H1 (cell line): ENCODE measurements at regions not wholly inside any gene's neighbourhood (a gene's known extent, or its start where the extent isn't known, plus 50 kb on each side); places are given as distances from the start of the nearest gene placed in this dataset.

Experiments used
- CTCF ChIA-PET: fragments of 300-600 bp; sonication (Branson Sonifier 250); formaldehyde crosslinking; loops from one replicate; lab custom pipeline; 2021; ENCODE audit not compliant: partially characterized antibody; lab: Charles Lee
- POLR2A ChIA-PET: fragments of 300-600 bp; sonication (Branson Sonifier 250); formaldehyde crosslinking; loops from one replicate; lab custom pipeline; 2021; ENCODE audit warnings: inconsistent platforms; ENCODE audit not compliant: partially characterized antibody; lab: Charles Lee
- DNase-seq, 2 experiments: peaks; one replicate each; pipeline versions ENCODE4 v3.0.0 to v3.0.0-alpha.2; 2010 to 2022; ENCODE audit warnings: low spot score in 2 of 2, low read depth in 1 of 2, mixed read lengths in 1 of 2
- FAIRE-seq: peaks from 2 replicates; lab custom pipeline; 2011; peaks lifted over from hg19 to GRCh38; lab: Jason Lieb, UNC
- H2AFZ ChIP-seq: 2 replicates; pipeline ENCODE4 v1.8.1; 2012; ENCODE audit warnings: low read length, inconsistent platforms
- H2AK5ac ChIP-seq: 2 replicates; pipeline ENCODE4 v1.6.1; 2013; ENCODE audit warnings: low read depth, low read length
- H2BK120ac ChIP-seq: replicated peaks from 2 replicates; pipeline ENCODE3; 2013; ENCODE audit warnings: low read depth, low read length, inconsistent platforms
- H2BK12ac ChIP-seq: 2 replicates; pipeline ENCODE4 v1.6.1; 2013; ENCODE audit warnings: low read depth, low read length
- H2BK15ac ChIP-seq: 2 replicates; pipeline ENCODE4 v1.6.1; 2013; ENCODE audit warnings: low read length
- H2BK20ac ChIP-seq: 2 replicates; pipeline ENCODE4 v1.6.1; 2013; ENCODE audit warnings: low read length
- H2BK5ac ChIP-seq: 2 replicates; pipeline ENCODE4 v1.6.1; 2013; ENCODE audit warnings: low read depth, low read length
- H3K14ac ChIP-seq: 2 replicates; pipeline ENCODE4 v1.6.1; 2013; ENCODE audit warnings: inconsistent platforms; ENCODE audit not compliant: insufficient read length
- H3K18ac ChIP-seq: 2 replicates; pipeline ENCODE4 v1.6.1; 2013; ENCODE audit warnings: low read length; ENCODE audit errors: extremely low read depth
- H3K23ac ChIP-seq: 2 replicates; pipeline ENCODE4 v1.6.1; 2013; ENCODE audit warnings: inconsistent platforms; ENCODE audit not compliant: insufficient read length
- H3K23me2 ChIP-seq: 2 replicates; pipeline ENCODE4 v1.6.1; 2013; ENCODE audit warnings: low read depth, low read length
- H3K27ac ChIP-seq: 2 replicates; pipeline ENCODE4 v1.6.1; 2011; ENCODE audit warnings: low read depth, low read length, inconsistent platforms
- H3K27me3 ChIP-seq, 4 experiments: replicated peaks in 1 of 4; 1 replicate in 1 of 4; 2 replicates in 3 of 4; pipeline versions ENCODE4 v1.6.1 to v1.8.1; 2011 to 2013; ENCODE audit warnings: low read length in 3 of 4, mild to moderate bottlenecking in 3 of 4, inconsistent platforms in 2 of 4, mixed read lengths in 2 of 4, moderate library complexity in 1 of 4; ENCODE audit not compliant: control insufficient read depth in 3 of 4, insufficient read depth in 3 of 4; ENCODE audit errors: extremely low read depth in 1 of 4
- H3K36me3 ChIP-seq, 4 experiments: 2 replicates each; pipeline versions ENCODE4 v1.6.1 to v1.8.1; 2011 to 2013; ENCODE audit warnings: mild to moderate bottlenecking in 4 of 4, low read length in 3 of 4, moderate library complexity in 2 of 4, control low read depth in 1 of 4, inconsistent platforms in 1 of 4; ENCODE audit not compliant: insufficient read depth in 4 of 4, control insufficient read depth in 2 of 4
- H3K4ac ChIP-seq: replicated peaks from 2 replicates; pipeline ENCODE3; 2013; ENCODE audit warnings: low read length, low read depth, mixed read lengths, inconsistent platforms; ENCODE audit not compliant: insufficient read length
- H3K4me1 ChIP-seq, 4 experiments: replicated peaks in 1 of 4; 1 replicate in 1 of 4; 2 replicates in 3 of 4; pipeline versions ENCODE4 v1.6.1 to v1.8.1; 2011 to 2013; ENCODE audit warnings: low read length in 3 of 4, inconsistent platforms in 2 of 4, mixed read lengths in 1 of 4; ENCODE audit not compliant: insufficient read depth in 4 of 4, control insufficient read depth in 3 of 4
- H3K4me2 ChIP-seq, 2 experiments: 2 replicates each; pipeline versions ENCODE4 v1.6.1 to v1.8.1; 2011 to 2013; ENCODE audit warnings: low read depth in 2 of 2, low read length in 2 of 2, control low read depth in 1 of 2, inconsistent platforms in 1 of 2, mild to moderate bottlenecking in 1 of 2; ENCODE audit not compliant: insufficient read depth in 1 of 2
- H3K4me3 ChIP-seq, 4 experiments: fragments of 200-600, 300-600 bp in 1 of 4; sonication (generic), shearing (Covaris generic), sonication (Bioruptor Twin) in 1 of 4; 2 replicates each; pipeline versions ENCODE4 v1.5.1 to v1.8.1; 2011 to 2016; ENCODE audit warnings: low read length in 4 of 4, low read depth in 3 of 4, control low read depth in 2 of 4, inconsistent platforms in 2 of 4, mild to moderate bottlenecking in 2 of 4, mixed read lengths in 1 of 4, moderate library complexity in 1 of 4; ENCODE audit not compliant: insufficient read depth in 2 of 4; ENCODE audit errors: extremely low read depth in 1 of 4
- H3K56ac ChIP-seq: replicated peaks from 2 replicates; pipeline ENCODE3; 2013; ENCODE audit warnings: low read depth, mild to moderate bottlenecking, mixed read lengths, low read length, inconsistent platforms; ENCODE audit not compliant: insufficient read length
- H3K79me1 ChIP-seq: 2 replicates; pipeline ENCODE4 v1.6.1; 2013; ENCODE audit warnings: low read depth, low read length, control low read depth
- H3K79me2 ChIP-seq, 2 experiments: 2 replicates each; pipeline versions ENCODE4 v1.6.1 to v1.8.1; 2012 to 2013; ENCODE audit warnings: low read length in 2 of 2, mild to moderate bottlenecking in 2 of 2, inconsistent platforms in 1 of 2; ENCODE audit not compliant: insufficient read depth in 2 of 2, control insufficient read depth in 1 of 2
- H3K9ac ChIP-seq, 4 experiments: replicated peaks in 1 of 4; 1 replicate in 1 of 4; 2 replicates in 3 of 4; pipeline versions ENCODE4 v1.6.1 to v1.8.1; 2011 to 2013; ENCODE audit warnings: low read depth in 3 of 4, low read length in 3 of 4, control low read depth in 2 of 4, mild to moderate bottlenecking in 2 of 4, moderate library complexity in 2 of 4, inconsistent platforms in 1 of 4; ENCODE audit errors: extremely low read depth in 1 of 4
- H3K9me3 ChIP-seq, 2 experiments: 2 replicates each; pipeline versions ENCODE4 v1.6.1 to v1.8.1; 2012 to 2013; ENCODE audit warnings: mild to moderate bottlenecking in 2 of 2, moderate library complexity in 2 of 2, control low read depth in 1 of 2, inconsistent platforms in 1 of 2, low read depth in 1 of 2, low read length in 1 of 2, mixed read lengths in 1 of 2; ENCODE audit not compliant: insufficient read depth in 2 of 2
- H4K20me1 ChIP-seq, 2 experiments: replicated peaks in 1 of 2; 2 replicates each; pipeline versions ENCODE3 to v1.8.1; 2011 to 2013; ENCODE audit warnings: inconsistent platforms in 2 of 2, low read length in 2 of 2, mild to moderate bottlenecking in 1 of 2; ENCODE audit not compliant: insufficient read depth in 2 of 2, control insufficient read depth in 1 of 2
- H4K5ac ChIP-seq: 2 replicates; pipeline ENCODE4 v1.6.1; 2013; ENCODE audit warnings: low read length, low read depth, mixed read lengths, inconsistent platforms; ENCODE audit not compliant: insufficient read length
- H4K8ac ChIP-seq: 2 replicates; pipeline ENCODE4 v1.8.0; 2013; ENCODE audit warnings: mild to moderate bottlenecking, moderate library complexity, low read length, inconsistent platforms; ENCODE audit not compliant: insufficient read depth; ENCODE audit errors: extremely low read depth
- H4K91ac ChIP-seq: replicated peaks from 2 replicates; pipeline ENCODE3; 2013; ENCODE audit warnings: low read length, mixed read lengths, inconsistent platforms; ENCODE audit not compliant: insufficient read length
- CBX5 ChIP-seq: fragments of 300-800, 300-1000 bp; sonication (generic); IDR thresholded peaks from 2 replicates; pipeline ENCODE4 v1.7.1; 2016; ENCODE audit warnings: antibody characterized with exemption, low read length, low read depth
- CTBP2 ChIP-seq: IDR thresholded peaks from 2 replicates; pipeline ENCODE4 v1.7.0; 2011; ENCODE audit warnings: borderline replicate concordance, mild to moderate bottlenecking, moderate library complexity, mixed read lengths, low read length; ENCODE audit not compliant: insufficient read depth, insufficient read length
- EP300 ChIP-seq, 2 experiments: IDR thresholded peaks; 1 replicate in 1 of 2; 2 replicates in 1 of 2; pipeline ENCODE4 v1.6.1; 2011 to 2012; ENCODE audit warnings: low read depth in 2 of 2, low read length in 2 of 2, mild to moderate bottlenecking in 2 of 2, borderline replicate concordance in 1 of 2, inconsistent platforms in 1 of 2, moderate library complexity in 1 of 2
- HDAC6 ChIP-seq: IDR thresholded peaks from one replicate; pipeline ENCODE4 v1.7.1; 2012; ENCODE audit warnings: low read depth, mild to moderate bottlenecking, inconsistent platforms, low read length, moderate library complexity
- JUND ChIP-seq: IDR thresholded peaks from 2 replicates; pipeline ENCODE4 v1.6.1; 2011; ENCODE audit warnings: mild to moderate bottlenecking, improper control_type of control experiment, low read length
- KDM4A ChIP-seq: IDR thresholded peaks from one replicate; pipeline ENCODE4 v1.7.1; 2012; ENCODE audit warnings: low read depth, mild to moderate bottlenecking, moderate library complexity, low read length, inconsistent platforms; ENCODE audit not compliant: severe bottlenecking
- MAFK ChIP-seq: IDR thresholded peaks from 2 replicates; pipeline ENCODE4 v1.6.1; 2012; ENCODE audit warnings: low read depth, mild to moderate bottlenecking, improper control_type of control experiment, low read length
- NRF1 ChIP-seq: IDR thresholded peaks from 2 replicates; pipeline ENCODE4 v1.6.1; 2011; ENCODE audit warnings: mild to moderate bottlenecking, low read depth, low read length, improper control_type of control experiment
- POLR2A ChIP-seq, 2 experiments: IDR thresholded peaks; 1 replicate in 1 of 2; 2 replicates in 1 of 2; pipeline ENCODE4 v1.6.1; 2011; ENCODE audit warnings: low read depth in 2 of 2, low read length in 2 of 2, mild to moderate bottlenecking in 2 of 2; ENCODE audit errors: control extremely low read depth in 1 of 2
- RAD21 ChIP-seq, 2 experiments: IDR thresholded peaks in 1 of 2; conservative IDR thresholded peaks in 1 of 2; 2 replicates each; pipeline ENCODE4 v1.6.1; 2011; ENCODE audit warnings: low read depth in 2 of 2, low read length in 2 of 2, improper control_type of control experiment in 1 of 2, inconsistent platforms in 1 of 2, mild to moderate bottlenecking in 1 of 2, moderate library complexity in 1 of 2
- RBBP5 ChIP-seq: IDR thresholded peaks from 2 replicates; pipeline ENCODE4 v1.7.1; 2012; ENCODE audit warnings: low read depth, mild to moderate bottlenecking, inconsistent platforms, low read length, moderate library complexity, borderline replicate concordance
- RNF2 ChIP-seq: fragments of 200-900, 300-1000 bp; sonication (generic); IDR thresholded peaks from 2 replicates; pipeline ENCODE4 v1.7.1; 2016; ENCODE audit warnings: borderline replicate concordance, low read depth, mild to moderate bottlenecking, antibody characterized with exemption, low read length; ENCODE audit not compliant: poor library complexity, severe bottlenecking; ENCODE audit errors: missing control alignments
- SP1 ChIP-seq: IDR thresholded peaks from 2 replicates; pipeline ENCODE4 v1.6.1; 2011; ENCODE audit warnings: low read depth, low read length
- SP2 ChIP-seq: IDR thresholded peaks from 2 replicates; pipeline ENCODE4 v1.6.1; 2012; ENCODE audit warnings: mild to moderate bottlenecking, low read length, inconsistent platforms
- ZNF274 ChIP-seq: IDR thresholded peaks from 2 replicates; pipeline ENCODE4 v1.7.0; 2012; ENCODE audit warnings: low read length, borderline replicate concordance; ENCODE audit errors: extremely low read depth
- WGBS, 2 experiments: shearing (Covaris generic) in 1 of 2; methylation state at CpG; one replicate each; pipeline versions ENCODE4 v1.1.6 to v1.1.7; 2013 to 2015; ENCODE audit warnings: low lambda C conversion rate in 2 of 2, mixed read lengths in 2 of 2, inconsistent platforms in 1 of 2, low coverage in 1 of 2, missing lambda C conversion rate in 1 of 2; ENCODE audit not compliant: insufficient replicate concordance in 2 of 2, insufficient coverage in 1 of 2, insufficient read length in 1 of 2; ENCODE audit errors: extremely low coverage in 1 of 2, missing lambda C conversion rate in 1 of 2; 5-methylcytosine and 5-hydroxymethylcytosine counted together

- WGBS, 2 experiments: 95% methylated on average over 3 of the region's 3 CpGs; no CpG with 5 or more reads in 1 of the 2 experiments
- no peak overlapping the region for H2BK5ac ChIP-seq
- H2AK5ac ChIP-seq: no peak overlapping the region
- ChIA-PET POLR2A (no interaction called here), CTCF (no interaction called here)
- H2BK20ac ChIP-seq: no peak overlapping the region
- no peak overlapping the region for H2BK120ac ChIP-seq
- H3K23ac ChIP-seq: no peak overlapping the region
- no peak overlapping the region for H3K9ac ChIP-seq
- H2BK15ac ChIP-seq: no peak overlapping the region
- no peak overlapping the region for H3K4me2 ChIP-seq
- no peaks in the 10 kb centered on the region for H3K4me1 ChIP-seq
- no peak overlapping the region for H2BK12ac ChIP-seq
- H3K36me3 ChIP-seq: no peaks in the 10 kb centered on the region; a peak in 1 of 8 replicates
- no peak overlapping the region for H2AFZ ChIP-seq
- H3K79me1 ChIP-seq: no peaks in the 10 kb centered on the region
- no peak overlapping the region for H3K18ac ChIP-seq
- H3K4ac ChIP-seq: no peak overlapping the region
- no peaks in the 10 kb centered on the region for H3K79me2 ChIP-seq
- no peaks in the 10 kb centered on the region for H3K23me2 ChIP-seq
- no peaks in the 10 kb centered on the region for H4K20me1 ChIP-seq
- FAIRE-seq: no peak
- H3K56ac ChIP-seq: no peak overlapping the region
- no peak overlapping the region for H3K4me3 ChIP-seq
- no peak overlapping the region for H4K91ac ChIP-seq
- H3K27ac ChIP-seq: no peak overlapping the region
- no peaks in the 10 kb centered on the region for H3K9me3 ChIP-seq
- H4K5ac ChIP-seq: no peak overlapping the region
- DNase-seq: no peak
- H3K27me3 ChIP-seq: no peaks in the 10 kb centered on the region
- H3K14ac ChIP-seq: no peak overlapping the region
- no peak overlapping the region for H4K8ac ChIP-seq
- TF ChIP-seq NRF1 (no peak), SP1 (no peak), SP2 (no peak), RNF2 (no peak), POLR2A (IDR thresholded peaks at IDR 0.05; ENCODE audit: control extremely low read depth in 1 of 2, low read depth in 2 of 2, low read length in 2 of 2) (no peak), ZNF274 (no peak), JUND (no peak), RAD21 (IDR thresholded peaks at IDR 0.05 in 1 of 2, conservative IDR thresholded peaks at IDR 0.05 in 1 of 2; ENCODE audit: low read depth in 2 of 2, low read length in 2 of 2) (no peak), KDM4A (no peak), EP300 (IDR thresholded peaks at IDR 0.05; ENCODE audit: borderline replicate concordance in 1 of 2, low read depth in 2 of 2, low read length in 2 of 2) (no peak), CBX5 (no peak), HDAC6 (no peak), CTBP2 (no peak), MAFK (no peak), RBBP5 (no peak)
These were observed 282.9 kb downstream of the SLITRK5 start for GRCh38 chr13:87954091-87954490.
